MM.1S (cell line): ENCODE measurements at regions not wholly inside any gene's neighbourhood (a gene's known extent, or its start where the extent isn't known, plus 50 kb on each side); places are given as distances from the start of the nearest gene placed in this dataset.

Experiments
- DNase-seq: peaks from one replicate; pipeline ENCODE4 v3.0.0-alpha.2; 2015
- H2AFZ ChIP-seq: fragments of 300-600 bp; sonication (generic); 2 replicates; pipeline ENCODE4 v1.6.0; 2016; ENCODE audit warnings: antibody characterized with exemption, low read length
- H3F3A ChIP-seq: fragments of 300-600 bp; sonication (generic); 2 replicates; pipeline ENCODE4 v1.6.1; 2016; ENCODE audit warnings: mild to moderate bottlenecking, antibody characterized with exemption, low read length, moderate library complexity, mixed read lengths; ENCODE audit not compliant: insufficient read depth
- H3K27ac ChIP-seq: fragments of 300-600 bp; sonication (generic); 2 replicates; pipeline ENCODE4 v1.5.1; 2016; ENCODE audit warnings: mild to moderate bottlenecking, low read length
- H3K27me3 ChIP-seq: fragments of 300-600 bp; sonication (generic); replicated peaks from 2 replicates; pipeline ENCODE4 v1.6.0; 2016; ENCODE audit warnings: low read length; ENCODE audit not compliant: insufficient read depth
- H3K36me3 ChIP-seq: fragments of 300-600 bp; sonication (generic); replicated peaks from 2 replicates; pipeline ENCODE4 v1.6.1; 2016; ENCODE audit warnings: mild to moderate bottlenecking, low read length, mixed read lengths; ENCODE audit not compliant: insufficient read depth
- H3K4me1 ChIP-seq: fragments of 300-600 bp; sonication (generic); 2 replicates; pipeline ENCODE4 v1.6.1; 2016; ENCODE audit warnings: low read length, mixed read lengths
- H3K4me2 ChIP-seq: fragments of 300-600 bp; sonication (generic); 2 replicates; pipeline ENCODE4 v1.6.0; 2016; ENCODE audit warnings: low read depth, low read length
- H3K4me3 ChIP-seq: fragments of 300-600 bp; sonication (generic); 2 replicates; pipeline ENCODE4 v1.5.1; 2016; ENCODE audit warnings: low read length, mixed read lengths
- H3K79me2 ChIP-seq: fragments of 300-600 bp; sonication (generic); 2 replicates; pipeline ENCODE4 v1.6.1; 2016; ENCODE audit warnings: mixed run types, low read length, mixed read lengths
- H3K9ac ChIP-seq: fragments of 300-600 bp; sonication (generic); 2 replicates; pipeline ENCODE4 v1.6.1; 2016; ENCODE audit warnings: low read length, mixed read lengths
- H3K9me2 ChIP-seq: fragments of 300-600 bp; sonication (generic); replicated peaks from 2 replicates; pipeline ENCODE4 v1.6.1; 2016; ENCODE audit warnings: mild to moderate bottlenecking, low read length, mixed read lengths; ENCODE audit not compliant: insufficient read depth
- H3K9me3 ChIP-seq: fragments of 300-600 bp; sonication (generic); replicated peaks from 2 replicates; pipeline ENCODE4 v1.6.1; 2016; ENCODE audit warnings: mild to moderate bottlenecking, low read length, mixed read lengths; ENCODE audit not compliant: insufficient read depth
- H4K20me1 ChIP-seq: fragments of 300-600 bp; sonication (generic); 2 replicates; pipeline ENCODE4 v1.6.1; 2016; ENCODE audit warnings: mild to moderate bottlenecking, low read length, moderate library complexity, mixed read lengths; ENCODE audit not compliant: insufficient read depth
- CTCF ChIP-seq: fragments of 300-600 bp; sonication (generic); IDR thresholded peaks from 2 replicates; pipeline ENCODE4 v1.5.1; 2016; ENCODE audit warnings: antibody characterized with exemption, low read length, mixed read lengths
- EZH2 ChIP-seq: fragments of 300-600 bp; sonication (generic); optimal IDR thresholded peaks from 2 replicates; pipeline ENCODE3; 2017; ENCODE audit warnings: low read depth, mild to moderate bottlenecking, antibody characterized with exemption, low read length, mixed read lengths
- EZH2phosphoT487 ChIP-seq: fragments of 300-600 bp; sonication (generic); IDR thresholded peaks from 2 replicates; pipeline ENCODE4 v1.6.1; 2018; ENCODE audit warnings: antibody characterized with exemption, low read length

GRCh38 chr3:115228266-115228665 is 81.2 kb upstream of the ZBTB20 start:
- Histone ChIP-seq H2AFZ (no peak overlapping the region), H3F3A (no peaks in the 10 kb centered on the region), H3K9me2 (no peaks in the 10 kb centered on the region), H3K4me3 (no peak overlapping the region), H3K9ac (no peak overlapping the region), H4K20me1 (no peaks in the 10 kb centered on the region), H3K79me2 (no peaks in the 10 kb centered on the region), H3K27me3 (no peaks in the 10 kb centered on the region), H3K9me3 (no peaks in the 10 kb centered on the region), H3K27ac (no peak overlapping the region), H3K4me1 (no peaks in the 10 kb centered on the region), H3K4me2 (no peak overlapping the region), H3K36me3 (no peaks in the 10 kb centered on the region)
- TF ChIP-seq EZH2 (no peak), EZH2phosphoT487 (no peak), CTCF (no peak)
- no peak for DNase-seq

- Histone ChIP-seq H3K36me3 (no peaks in the 10 kb centered on the region), H2AFZ (no peak overlapping the region), H3K27ac (no peak overlapping the region)
Observed at GRCh38 chr3:115232167-115232566, 85.1 kb upstream of the ZBTB20 start.

GRCh38 chr3:115233021-115233420 is 85.9 kb upstream of the ZBTB20 start:
- H3K79me2 ChIP-seq, result no peaks in the 10 kb centered on the region
- H3K9me2 ChIP-seq, result no peaks in the 10 kb centered on the region
- H3F3A ChIP-seq, result no peaks in the 10 kb centered on the region
- no peak overlapping the region for H3K4me3 ChIP-seq
- H3K9ac ChIP-seq, result no peak overlapping the region
- no peak overlapping the region for H3K27ac ChIP-seq
- no peak overlapping the region for H2AFZ ChIP-seq
- no peaks in the 10 kb centered on the region for H3K36me3 ChIP-seq
- H3K9me3 ChIP-seq, result no peaks in the 10 kb centered on the region
- H3K27me3 ChIP-seq, result no peaks in the 10 kb centered on the region
- H4K20me1 ChIP-seq, result no peaks in the 10 kb centered on the region
- no peak for DNase-seq
- TF ChIP-seq EZH2phosphoT487, result no peak
- no peak for TF ChIP-seq EZH2
- no peak for TF ChIP-seq CTCF
- H3K4me1 ChIP-seq, result no peaks in the 10 kb centered on the region
- no peak overlapping the region for H3K4me2 ChIP-seq

More at GRCh38 chr3:115232167-115232566, 85.1 kb upstream of the ZBTB20 start:
- no peaks in the 10 kb centered on the region for H3K27me3 ChIP-seq
- H3K9me2 ChIP-seq, result no peaks in the 10 kb centered on the region
- no peaks in the 10 kb centered on the region for H3K9me3 ChIP-seq
- H3K4me1 ChIP-seq, result no peaks in the 10 kb centered on the region
- H3K4me2 ChIP-seq, result no peak overlapping the region
- TF ChIP-seq EZH2phosphoT487, result no peak
- no peak for TF ChIP-seq EZH2
- TF ChIP-seq CTCF, result no peak
- H4K20me1 ChIP-seq, result no peaks in the 10 kb centered on the region
- H3F3A ChIP-seq, result no peaks in the 10 kb centered on the region
- H3K4me3 ChIP-seq, result no peak overlapping the region
- no peak for DNase-seq
- H3K79me2 ChIP-seq, result no peaks in the 10 kb centered on the region
- H3K9ac ChIP-seq, result no peak overlapping the region
